ENCODE measurements at regions not wholly inside any gene's neighbourhood (a gene's known extent, or its start where the extent isn't known, plus 50 kb on each side); places are given as distances from the start of the nearest gene placed in this dataset.

- TF ChIP-seq KDM4A (IDR thresholded peaks at IDR 0.05; ENCODE audit: low read depth, low read length, severe bottlenecking) (no peak), TBP (IDR thresholded peaks at IDR 0.05; ENCODE audit: low read depth, low read length) (no peak), BRCA1 (IDR thresholded peaks at IDR 0.05; ENCODE audit: low read depth, low read length) (no peak), ATF2 (IDR thresholded peaks at IDR 0.05; ENCODE audit: low read length) (no peak)
These were observed 171.8 kb downstream of the HNRNPD start (continued) for GRCh38 chr4:82201805-82202641.

All from H1 (cell line).